NCI-H2029 treated with DMSO at 0.1 percent for 48 hours (cell line): ENCODE measurements at regions not wholly inside any gene's neighbourhood (a gene's known extent, or its start where the extent isn't known, plus 50 kb on each side); places are given as distances from the start of the nearest gene placed in this dataset.
"Not testable (repeated sequence)": the region's sequence is repeated elsewhere in the genome, so short reads cannot be mapped to it uniquely, and the experiment has no call there.

ENCODE experiments used
- DNase-seq: peaks from one replicate; lab custom pipeline; 2025; lab: John Stamatoyannopoulos, UW

GRCh38 chr15:58297639-58298038, 134.2 kb upstream of the LIPC start:
- no peak for DNase-seq

DNA sequence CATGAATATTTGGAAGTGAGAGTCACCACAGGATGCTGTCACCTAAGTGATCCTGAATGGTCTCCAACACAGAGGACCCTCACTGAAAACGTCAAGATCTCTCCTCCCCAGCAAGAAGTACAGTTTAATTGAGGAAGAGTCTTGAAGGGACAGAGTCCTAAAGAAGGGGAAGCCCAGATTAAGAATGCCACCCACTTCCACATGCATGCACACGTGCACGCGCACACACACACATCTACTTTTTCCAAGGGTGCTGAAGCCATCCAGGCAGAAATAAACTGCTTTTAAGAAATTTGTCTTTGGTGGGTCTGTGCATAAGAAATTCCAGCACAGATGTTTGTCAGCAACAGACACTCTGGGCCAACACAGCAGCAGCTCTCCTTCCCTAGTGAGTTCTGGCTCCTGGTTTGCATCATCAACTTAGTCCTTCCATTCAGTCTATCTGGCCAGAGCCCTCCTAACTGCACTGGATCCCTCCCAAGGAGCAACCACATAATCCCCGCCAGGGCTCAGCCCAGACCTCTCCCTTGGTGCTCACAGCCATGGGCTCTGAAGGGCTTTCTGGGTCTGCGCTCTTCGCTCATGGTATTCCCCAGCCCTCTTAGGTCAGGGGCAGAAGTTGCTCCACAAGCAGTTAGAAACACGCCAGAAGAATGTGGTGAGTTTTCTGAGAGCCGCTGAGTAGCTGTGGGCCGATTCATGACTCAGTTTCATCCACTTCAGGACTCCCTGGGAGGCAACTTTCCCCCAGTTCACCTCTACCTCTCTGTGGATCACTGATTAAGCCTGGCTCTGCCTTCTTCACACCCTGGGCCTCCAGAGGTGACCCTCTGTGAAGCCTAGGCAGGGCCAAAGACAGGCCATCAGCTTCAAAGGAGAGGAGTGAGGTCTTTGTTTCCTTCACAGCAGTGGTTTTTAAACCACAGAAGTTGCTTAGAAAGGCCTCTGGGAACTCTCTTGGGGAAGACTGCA, 132.6 kb upstream of the LIPC start:
- DNase-seq: no peak

DNA sequence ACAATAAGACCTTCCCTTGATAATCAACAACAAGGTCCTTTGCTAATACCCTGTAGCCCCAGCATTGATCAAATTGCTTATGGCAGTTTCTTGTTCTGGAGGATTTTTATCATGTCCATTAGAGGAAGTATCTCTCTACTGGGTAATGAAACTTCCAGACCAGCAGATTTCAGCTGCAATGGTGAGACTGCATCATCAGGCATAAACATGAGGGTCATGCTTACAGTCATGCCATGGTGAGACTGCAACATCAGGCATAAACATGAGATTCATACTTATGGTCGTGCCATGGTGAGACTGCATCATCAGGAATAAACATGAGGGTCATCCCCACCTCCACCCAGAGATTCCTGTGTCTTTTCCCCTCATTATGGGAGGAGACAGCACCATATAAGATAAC, 129.0 kb upstream of the LIPC start:
- DNase-seq: no peak

- DNase-seq: no peak
These were observed 128.6 kb upstream of the LIPC start for GRCh38 chr15:58303236-58303635.

DNA sequence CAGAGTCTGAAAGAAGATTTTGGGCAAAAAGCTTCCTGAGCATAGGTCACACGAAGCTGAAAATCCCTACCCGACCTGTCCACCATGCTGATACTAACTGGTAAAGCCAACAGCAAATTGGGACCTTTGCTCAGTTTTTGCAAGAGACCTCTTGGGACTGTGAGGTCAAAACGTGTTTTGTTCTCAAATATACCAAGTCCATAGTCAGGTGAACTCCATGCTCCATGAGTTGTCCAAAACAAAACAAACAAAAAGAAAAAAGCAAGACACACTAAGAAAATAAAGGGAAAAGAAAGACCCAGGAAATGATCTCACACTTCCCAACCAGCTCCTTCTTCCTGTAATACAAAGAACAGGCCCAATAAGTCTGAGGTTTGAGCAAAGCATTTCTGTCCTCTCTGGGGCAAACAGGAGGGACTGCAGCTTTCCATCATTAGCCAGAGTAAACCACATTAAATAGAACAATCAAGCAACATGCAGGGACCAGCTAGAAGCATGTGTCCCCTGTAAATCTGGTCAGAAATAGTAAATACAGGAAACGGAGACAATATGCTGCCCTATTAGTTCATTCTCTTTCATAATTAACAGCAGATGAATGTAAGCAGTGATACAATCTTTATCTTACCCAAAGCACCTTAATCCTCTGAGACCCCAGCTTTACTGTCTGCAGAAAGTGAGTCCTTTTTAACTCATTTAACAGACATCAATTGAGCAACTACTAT, 125.0 kb upstream of the LIPC start:
- DNase-seq: no peak

- no peak for DNase-seq
These were observed 124.4 kb upstream of the LIPC start for GRCh38 chr15:58307313-58307961.

GRCh38 chr15:58308742-58309355, 122.9 kb upstream of the LIPC start:
- DNase-seq: no peak

DNA sequence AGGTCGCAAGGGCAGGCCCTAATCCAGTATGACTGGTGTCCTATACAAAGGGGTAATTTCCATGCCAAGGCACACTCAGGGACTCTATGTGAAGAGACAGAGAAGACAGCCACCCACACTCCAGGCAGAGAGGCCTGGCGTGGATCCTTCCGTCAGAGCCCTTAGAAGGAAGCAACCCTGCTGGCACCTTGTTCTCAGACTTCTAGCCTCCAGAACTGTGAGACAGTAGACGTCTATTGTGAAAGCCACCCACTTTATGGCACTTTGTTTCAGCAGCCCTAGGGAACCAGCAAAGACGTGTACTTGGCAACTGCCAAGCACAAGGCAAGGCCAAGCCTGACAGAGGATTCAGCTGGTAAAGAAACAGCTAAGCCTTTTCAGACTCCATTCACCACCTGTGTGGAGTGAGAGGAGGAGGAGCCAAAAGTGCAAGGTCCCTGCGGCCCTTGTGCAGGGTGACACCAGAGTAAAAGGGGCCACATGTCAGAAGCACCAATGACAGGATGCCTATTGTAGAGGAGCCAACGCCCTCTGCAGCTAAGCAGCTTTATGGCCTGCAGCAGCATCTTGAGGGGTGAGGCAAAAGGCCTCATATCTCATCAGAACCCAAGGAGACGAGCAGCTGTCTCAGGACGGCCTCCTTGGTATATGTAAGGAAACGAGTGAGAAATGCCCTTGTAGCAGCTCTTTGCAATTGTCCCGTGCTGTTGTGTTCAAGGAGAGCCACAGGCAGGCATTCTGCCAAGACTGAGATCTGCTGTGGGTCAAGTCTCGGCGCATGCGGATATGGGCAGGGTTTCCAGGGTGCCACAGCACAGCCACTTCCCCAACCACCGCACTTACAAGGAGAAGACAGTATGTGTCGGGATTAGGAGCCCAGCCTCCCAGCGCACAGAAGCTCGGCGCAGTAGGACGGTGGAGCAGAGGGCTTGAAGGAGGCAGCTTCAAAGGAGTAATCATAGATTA, 121.5 kb upstream of the LIPC start:
- DNase-seq: no peak

DNA sequence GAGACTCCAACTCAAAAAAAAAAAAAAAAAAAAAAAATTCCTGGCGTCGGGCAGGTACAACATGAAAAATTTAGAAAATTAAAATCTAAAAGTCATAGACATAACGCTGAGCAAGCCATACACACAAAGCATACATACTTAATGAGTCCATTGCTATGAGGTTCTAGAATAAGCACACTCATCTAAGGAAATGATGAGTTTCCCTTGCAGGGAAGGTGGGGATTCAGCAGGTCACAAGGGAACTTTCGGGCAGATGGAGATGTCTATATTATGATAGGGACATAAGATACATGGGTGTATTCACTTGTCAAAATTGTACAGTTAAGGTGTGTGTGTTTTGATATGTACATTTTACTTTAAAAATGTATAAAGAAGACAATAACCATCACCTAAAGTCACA, 120.2 kb upstream of the LIPC start:
- no peak for DNase-seq

DNA sequence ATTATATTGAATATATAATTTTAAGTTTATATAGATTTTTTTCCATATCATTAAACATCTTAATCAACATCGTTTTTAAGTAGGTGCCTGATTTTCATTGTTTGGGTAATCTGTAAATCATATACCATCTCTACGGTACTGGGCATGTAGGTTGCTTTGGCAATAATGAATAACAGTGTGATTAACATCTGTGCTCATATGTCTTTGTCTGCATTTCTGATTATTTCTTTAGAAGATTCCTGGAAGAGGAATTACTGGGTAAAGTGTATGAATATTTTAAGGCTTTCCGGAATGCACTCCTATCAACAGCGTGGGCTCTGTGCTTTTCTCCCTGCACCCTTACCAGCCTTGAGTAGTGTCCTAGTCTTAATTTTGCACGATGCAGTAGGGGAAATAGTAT, 119.8 kb upstream of the LIPC start:
- no peak for DNase-seq

GRCh38 chr15:58313304-58313703, 118.5 kb upstream of the LIPC start:
- DNase-seq: no peak

DNA sequence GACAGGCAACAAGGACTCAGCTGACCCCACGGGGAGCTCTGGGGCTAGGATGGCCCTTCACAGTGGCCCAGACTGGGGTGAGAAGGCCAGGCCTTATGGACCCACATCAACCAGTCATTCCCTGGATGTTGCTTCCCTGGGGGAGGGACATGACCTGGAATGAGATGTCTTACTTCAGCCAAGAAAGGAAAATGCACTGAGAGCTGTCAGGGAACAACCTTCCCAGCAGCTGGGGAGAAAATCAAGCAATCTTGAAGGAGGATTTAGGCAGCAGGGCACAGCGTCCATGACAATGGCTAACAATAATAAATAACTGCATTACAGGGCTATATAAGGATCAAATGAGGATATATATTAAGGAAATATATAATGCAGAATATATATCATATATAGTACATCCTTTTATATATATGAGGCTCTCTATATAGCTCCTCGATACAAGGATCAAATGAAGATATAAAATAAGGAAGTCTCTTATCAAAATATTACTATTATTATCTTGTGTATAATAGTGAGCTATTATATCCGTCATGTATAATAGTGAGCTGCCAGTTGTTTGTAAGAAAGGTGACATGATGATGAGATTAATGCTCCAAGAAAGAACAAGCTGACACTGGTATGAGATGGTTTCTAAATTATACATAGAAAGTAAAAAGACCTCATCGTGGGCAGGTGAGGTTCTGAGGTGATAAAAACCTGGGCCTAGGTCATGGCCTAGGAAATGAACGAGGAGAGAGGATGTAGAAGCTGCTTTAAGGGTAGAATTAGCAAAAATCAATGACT, 117.8 kb upstream of the LIPC start:
- no peak for DNase-seq

DNA sequence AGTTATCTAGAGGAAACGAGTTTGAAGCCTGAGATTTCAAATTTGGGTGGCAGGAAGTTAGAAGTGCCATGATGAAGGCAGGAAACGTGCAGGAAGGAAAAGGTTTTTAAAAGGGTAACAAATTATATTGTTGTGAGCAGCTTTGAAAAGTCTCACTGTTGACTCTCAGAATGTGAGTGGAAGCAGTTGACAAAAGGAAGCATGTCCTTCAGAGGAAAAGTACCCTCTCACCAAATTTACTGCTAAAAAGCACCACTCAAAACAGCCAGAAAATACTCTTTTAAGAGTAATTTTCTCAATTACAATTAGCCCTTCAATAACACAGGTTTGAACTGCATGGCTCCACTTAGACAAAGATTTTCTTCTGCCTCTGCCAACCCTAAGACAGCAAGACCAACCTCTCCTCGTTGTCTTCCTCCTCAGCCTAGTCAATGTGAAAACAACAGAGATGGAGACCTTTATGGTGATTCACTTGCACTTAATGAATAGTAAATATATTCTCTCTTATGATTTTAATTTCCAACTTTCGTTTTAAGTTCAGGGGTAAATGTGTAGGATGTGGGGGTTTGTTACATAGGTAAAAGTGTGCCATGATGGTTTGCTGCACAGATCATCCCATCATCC, 117.1 kb upstream of the LIPC start:
- no peak for DNase-seq

DNA sequence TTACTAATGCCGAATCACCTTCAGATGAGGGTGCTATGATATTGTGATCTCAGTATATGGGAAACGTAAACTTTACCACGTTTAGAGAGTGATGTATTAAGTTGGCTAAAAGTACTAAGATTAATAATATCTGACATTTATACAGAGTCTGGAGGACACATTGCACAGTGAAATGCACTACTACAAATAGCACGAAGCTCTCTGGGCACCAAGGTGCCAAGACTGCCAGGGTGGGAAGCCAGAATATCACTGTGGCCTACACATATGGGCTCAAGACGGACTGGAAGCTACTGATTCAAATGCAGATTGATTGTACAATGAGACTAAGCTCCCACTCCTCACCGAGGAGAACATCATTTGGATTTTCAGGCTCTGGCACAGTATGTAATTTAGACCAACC, 113.3 kb upstream of the LIPC start:
- DNase-seq: no peak

DNA sequence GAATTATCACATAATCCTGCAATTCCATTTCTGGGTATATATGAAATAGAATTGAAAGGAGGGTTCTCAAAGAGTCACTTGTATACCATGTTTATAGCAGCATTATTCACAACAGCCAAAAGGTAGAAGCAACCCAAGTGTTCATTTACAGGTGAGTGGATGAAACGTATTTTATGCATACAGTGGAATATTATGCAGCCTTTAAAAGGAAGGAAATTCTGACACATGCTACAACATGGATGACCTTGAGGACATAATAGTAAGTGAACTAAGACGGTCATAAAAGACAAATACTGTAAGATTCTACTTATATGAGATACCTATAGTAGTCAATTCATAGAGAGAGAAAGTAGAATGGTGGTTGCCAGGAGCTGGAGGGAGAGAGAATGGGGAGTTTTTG, 110.8 kb upstream of the LIPC start:
- DNase-seq: no peak

DNA sequence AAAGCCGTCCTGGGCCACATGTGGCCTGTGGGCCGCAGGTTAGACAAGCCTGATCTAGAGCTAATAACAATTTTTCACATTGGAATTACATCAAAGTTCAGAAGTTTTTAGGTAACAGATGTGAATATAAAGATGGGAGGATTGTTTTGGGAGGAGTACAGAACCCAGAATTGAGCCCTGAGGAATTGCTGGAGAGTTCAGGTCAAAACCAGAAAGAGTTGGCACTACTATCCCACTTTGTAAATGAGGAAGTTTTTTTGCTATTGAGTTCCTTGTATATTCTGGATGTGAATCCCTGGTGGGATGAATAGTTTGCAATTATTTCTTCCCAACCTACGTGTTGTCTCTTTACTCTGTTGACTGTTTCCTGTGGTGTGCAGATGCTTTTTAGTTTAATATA, 109.5 kb upstream of the LIPC start:
- no peak for DNase-seq

GRCh38 chr15:58323321-58323720, 108.5 kb upstream of the LIPC start:
- DNase-seq: not testable (repeated sequence)

- DNase-seq: no peak
These were observed 107.3 kb upstream of the LIPC start for GRCh38 chr15:58324533-58324932.

- no peak for DNase-seq
These were observed 103.8 kb upstream of the LIPC start for GRCh38 chr15:58327958-58328357.

DNA sequence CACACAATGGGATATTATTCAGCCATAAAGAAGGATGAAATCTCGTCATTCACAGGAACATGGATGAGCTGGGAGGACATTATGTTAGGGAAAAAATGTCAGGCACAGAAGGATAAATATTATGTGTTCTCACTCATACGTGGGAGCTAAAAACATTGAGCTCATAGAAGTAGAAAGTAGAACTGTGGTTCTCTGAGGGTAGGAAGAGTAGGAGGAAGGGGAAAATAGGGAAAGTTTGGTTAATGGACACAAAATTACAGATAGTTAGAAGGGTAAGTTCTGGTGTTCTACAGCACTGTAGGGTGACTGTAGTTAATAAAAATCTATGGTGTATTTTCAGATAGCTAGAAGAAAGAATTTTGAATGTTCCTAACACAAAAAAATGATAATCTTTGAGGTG, 102.6 kb upstream of the LIPC start:
- DNase-seq: no peak
